Neural crest cell (in vitro differentiated cells): ENCODE measurements at regions not wholly inside any gene's neighbourhood (a gene's known extent, or its start where the extent isn't known, plus 50 kb on each side); places are given as distances from the start of the nearest gene placed in this dataset.
"Not testable (repeated sequence)": the region's sequence is repeated elsewhere in the genome, so short reads cannot be mapped to it uniquely, and the experiment has no call there.

ENCODE experiments used
- DNase-seq: peaks from one replicate; pipeline ENCODE4 v3.0.0; 2021; ENCODE audit warnings: low read depth, mixed read lengths, low spot score
- H3K27ac Mint-ChIP-seq: one replicate; pipeline ENCODE4 v1.8.0; 2021; ENCODE audit warnings: mild to moderate bottlenecking, mixed read lengths; ENCODE audit not compliant: unreplicated experiment
- H3K27me3 Mint-ChIP-seq: 2 replicates; pipeline ENCODE4 v1.8.0; 2021; ENCODE audit warnings: low read depth, mild to moderate bottlenecking, mixed read lengths
- H3K36me3 Mint-ChIP-seq: 2 replicates; pipeline ENCODE4 v1.8.0; 2021; ENCODE audit warnings: low read depth, mild to moderate bottlenecking, mixed read lengths
- H3K4me1 Mint-ChIP-seq: 2 replicates; pipeline ENCODE4 v1.8.0; 2021; ENCODE audit warnings: mixed read lengths
- H3K4me3 Mint-ChIP-seq: one replicate; pipeline ENCODE4 v1.8.0; 2021; ENCODE audit warnings: mild to moderate bottlenecking, mixed read lengths
- H3K9me3 Mint-ChIP-seq: 2 replicates; pipeline ENCODE4 v1.8.0; 2021; ENCODE audit warnings: mixed read lengths

GRCh38 chr21:10381687-10382060 lies 139.7 kb upstream of the TPTE start:
- not testable (repeated sequence) for H3K27me3 Mint-ChIP-seq, H3K9me3 Mint-ChIP-seq, H3K4me1 Mint-ChIP-seq, H3K36me3 Mint-ChIP-seq, H3K4me3 Mint-ChIP-seq, H3K27ac Mint-ChIP-seq, DNase-seq

DNA sequence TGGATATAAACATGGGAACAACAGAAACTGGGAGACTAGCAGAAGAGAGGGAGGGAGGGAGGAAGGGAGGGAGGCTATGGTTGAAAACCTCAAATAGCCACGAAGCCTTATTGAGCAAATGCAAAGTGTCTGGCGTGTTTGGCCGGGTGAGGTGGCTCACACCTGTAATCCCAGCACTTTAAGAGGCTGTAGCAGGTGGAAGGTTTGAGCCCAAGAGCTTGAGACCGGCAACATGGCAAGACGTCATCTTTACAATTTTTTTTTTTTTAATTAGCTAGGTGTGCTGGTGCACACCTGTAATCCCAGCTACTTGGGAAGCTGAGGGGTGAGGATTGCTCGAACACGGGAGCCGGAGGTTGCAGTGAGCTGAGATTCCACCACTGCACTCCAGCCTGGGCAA lies 139.2 kb upstream of the TPTE start:
- not testable (repeated sequence) for H3K27ac Mint-ChIP-seq, H3K27me3 Mint-ChIP-seq, H3K4me1 Mint-ChIP-seq, DNase-seq, H3K36me3 Mint-ChIP-seq, H3K9me3 Mint-ChIP-seq, H3K4me3 Mint-ChIP-seq

DNA sequence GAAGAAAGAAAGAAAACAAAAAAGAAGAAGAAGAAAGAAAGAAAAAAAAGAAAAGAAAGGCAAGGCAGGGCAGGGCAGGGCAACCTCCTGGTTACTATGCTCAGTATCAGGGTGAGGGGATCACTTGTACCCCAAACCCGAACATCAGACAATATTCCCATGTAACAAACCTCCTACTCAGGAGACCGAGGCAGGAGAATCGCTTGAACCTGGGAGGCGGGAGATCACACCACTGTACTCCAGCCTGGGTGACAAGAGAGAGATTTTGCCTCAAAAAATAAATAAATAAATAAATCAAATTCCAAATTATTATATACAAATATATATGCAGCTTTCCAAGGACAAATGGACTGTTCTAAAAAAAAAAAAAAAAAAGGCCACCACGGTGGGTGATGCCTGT lies 138.8 kb upstream of the TPTE start:
- not testable (repeated sequence) for DNase-seq, H3K9me3 Mint-ChIP-seq, H3K27ac Mint-ChIP-seq, H3K4me1 Mint-ChIP-seq, H3K4me3 Mint-ChIP-seq, H3K36me3 Mint-ChIP-seq, H3K27me3 Mint-ChIP-seq

DNA sequence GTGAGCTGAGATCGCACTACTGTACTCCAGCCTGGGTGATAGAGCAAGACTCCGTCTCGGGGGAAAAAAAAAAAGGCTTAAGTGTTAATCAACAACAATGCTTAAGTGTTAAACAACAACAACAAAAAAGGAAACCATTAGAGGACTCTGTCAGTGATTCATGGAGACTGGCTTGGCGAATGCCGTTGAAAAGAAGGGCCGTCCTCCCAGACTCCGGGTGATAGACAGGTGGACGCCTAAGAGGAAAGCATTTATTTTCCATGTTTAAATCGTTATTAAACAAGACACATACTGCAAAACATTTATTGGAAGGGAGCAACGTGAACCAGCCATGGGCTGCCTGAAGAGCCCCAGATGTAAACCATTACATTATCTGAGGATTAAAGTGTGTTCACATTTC lies 137.8 kb upstream of the TPTE start:
- not testable (repeated sequence) for H3K4me1 Mint-ChIP-seq, H3K27me3 Mint-ChIP-seq, H3K9me3 Mint-ChIP-seq, DNase-seq, H3K4me3 Mint-ChIP-seq, H3K27ac Mint-ChIP-seq, H3K36me3 Mint-ChIP-seq

DNA sequence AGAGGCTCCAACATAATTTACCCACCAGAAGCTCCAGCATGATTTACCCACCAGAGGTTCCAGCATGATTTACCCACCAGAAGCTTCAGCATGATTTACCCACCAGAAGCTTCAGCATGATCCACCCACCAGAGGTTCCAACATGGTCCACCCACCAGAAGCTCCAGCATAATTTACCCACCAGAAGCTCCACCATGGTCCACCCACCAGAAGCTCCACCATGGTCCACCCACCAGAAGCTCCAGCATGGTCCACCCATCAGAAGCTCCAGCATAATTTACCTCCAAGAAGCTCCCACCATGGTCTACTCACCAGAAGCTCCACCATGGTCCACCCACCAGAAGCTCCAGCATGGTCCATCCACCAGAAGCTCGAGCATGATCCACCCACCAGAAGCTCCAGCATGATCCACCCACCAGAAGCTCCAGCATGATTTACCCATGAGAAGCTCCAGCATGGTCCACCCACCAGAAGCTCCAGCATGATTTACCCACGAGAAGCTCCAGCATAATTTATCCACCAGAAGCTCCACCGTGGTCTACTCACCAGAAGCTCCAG lies 137.0 kb upstream of the TPTE start:
- H3K4me1 Mint-ChIP-seq, H3K9me3 Mint-ChIP-seq, DNase-seq, H3K4me3 Mint-ChIP-seq, H3K27me3 Mint-ChIP-seq, H3K36me3 Mint-ChIP-seq, H3K27ac Mint-ChIP-seq: not testable (repeated sequence)

DNA sequence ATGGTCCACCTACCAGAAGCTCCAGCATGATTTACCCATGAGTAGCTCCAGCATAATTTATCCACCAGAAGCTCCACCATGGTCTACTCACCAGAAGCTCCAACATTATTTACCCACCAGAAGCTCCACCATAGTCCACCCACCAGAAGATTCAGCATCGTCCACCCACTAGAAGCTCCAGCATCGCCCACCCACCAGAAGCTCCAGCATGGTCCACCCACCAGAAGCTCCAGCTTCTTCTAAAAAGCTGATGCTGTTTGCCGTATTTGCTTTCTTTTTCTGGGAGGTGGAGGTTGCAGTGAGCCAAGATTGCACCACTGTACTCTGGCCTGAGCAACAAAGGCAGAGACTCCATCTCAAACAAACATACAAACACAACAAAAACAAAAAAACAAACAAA lies 136.2 kb upstream of the TPTE start:
- DNase-seq, H3K9me3 Mint-ChIP-seq, H3K27ac Mint-ChIP-seq, H3K4me3 Mint-ChIP-seq, H3K36me3 Mint-ChIP-seq, H3K27me3 Mint-ChIP-seq, H3K4me1 Mint-ChIP-seq: not testable (repeated sequence)

- H3K27me3 Mint-ChIP-seq, DNase-seq, H3K4me3 Mint-ChIP-seq: not testable (repeated sequence)
These were observed 135.4 kb upstream of the TPTE start for GRCh38 chr21:10385898-10386527.

GRCh38 chr21:10387692-10388450 lies 133.5 kb upstream of the TPTE start:
- not testable (repeated sequence) for H3K4me3 Mint-ChIP-seq, H3K27me3 Mint-ChIP-seq, H3K4me1 Mint-ChIP-seq, H3K9me3 Mint-ChIP-seq, H3K36me3 Mint-ChIP-seq, DNase-seq, H3K27ac Mint-ChIP-seq

More at GRCh38 chr21:10385898-10386527, 135.4 kb upstream of the TPTE start:
- H3K36me3 Mint-ChIP-seq, H3K4me1 Mint-ChIP-seq, H3K9me3 Mint-ChIP-seq, H3K27ac Mint-ChIP-seq: not testable (repeated sequence)

DNA sequence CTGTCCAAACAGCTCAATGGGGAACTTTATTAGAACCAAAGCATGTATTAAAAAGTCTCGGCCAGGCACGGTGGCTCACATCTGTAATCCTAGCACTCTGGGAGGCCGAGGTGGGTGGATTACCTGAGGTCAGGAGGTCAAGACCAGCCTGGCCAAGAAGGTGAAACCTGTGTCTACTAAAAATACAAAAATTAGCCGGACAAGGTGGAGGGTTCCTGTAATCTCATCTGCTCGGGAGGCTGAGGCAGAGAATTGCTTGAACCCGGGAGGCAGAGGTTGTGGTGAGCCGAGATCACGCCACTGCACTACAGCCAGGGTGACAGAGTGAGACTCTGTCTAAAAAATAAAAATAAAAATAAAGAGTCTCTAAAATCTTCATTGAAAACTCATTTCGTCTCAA lies 132.8 kb upstream of the TPTE start:
- not testable (repeated sequence) for DNase-seq, H3K27ac Mint-ChIP-seq, H3K9me3 Mint-ChIP-seq, H3K27me3 Mint-ChIP-seq, H3K4me1 Mint-ChIP-seq, H3K36me3 Mint-ChIP-seq, H3K4me3 Mint-ChIP-seq

- not testable (repeated sequence) for DNase-seq, H3K27me3 Mint-ChIP-seq, H3K4me3 Mint-ChIP-seq, H3K4me1 Mint-ChIP-seq, H3K36me3 Mint-ChIP-seq, H3K9me3 Mint-ChIP-seq, H3K27ac Mint-ChIP-seq
These were observed 129.1 kb upstream of the TPTE start for GRCh38 chr21:10392301-10392700.

DNA sequence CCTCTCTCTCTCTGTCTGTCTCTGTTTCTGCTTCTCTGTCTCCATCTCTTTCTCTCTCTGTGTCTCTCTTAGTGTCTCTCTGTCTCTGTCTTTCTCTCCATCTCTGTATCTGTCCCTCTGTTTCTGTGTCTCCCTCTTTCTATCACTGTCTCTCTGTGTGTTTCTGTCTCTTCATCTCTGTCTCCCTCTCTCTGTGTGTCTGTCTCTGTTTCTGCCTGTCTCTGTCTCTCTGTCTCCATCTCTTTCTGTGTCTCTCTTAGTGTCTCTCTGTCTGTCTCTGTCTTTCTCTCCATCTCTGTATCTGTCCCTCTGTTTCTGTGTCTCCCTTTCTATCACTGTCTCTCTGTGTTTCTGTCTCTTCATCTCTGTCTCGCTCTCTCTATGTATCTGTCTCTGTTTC lies 125.4 kb upstream of the TPTE start:
- H3K36me3 Mint-ChIP-seq, H3K4me1 Mint-ChIP-seq, H3K4me3 Mint-ChIP-seq, H3K27me3 Mint-ChIP-seq, H3K27ac Mint-ChIP-seq, H3K9me3 Mint-ChIP-seq, DNase-seq: not testable (repeated sequence)

DNA sequence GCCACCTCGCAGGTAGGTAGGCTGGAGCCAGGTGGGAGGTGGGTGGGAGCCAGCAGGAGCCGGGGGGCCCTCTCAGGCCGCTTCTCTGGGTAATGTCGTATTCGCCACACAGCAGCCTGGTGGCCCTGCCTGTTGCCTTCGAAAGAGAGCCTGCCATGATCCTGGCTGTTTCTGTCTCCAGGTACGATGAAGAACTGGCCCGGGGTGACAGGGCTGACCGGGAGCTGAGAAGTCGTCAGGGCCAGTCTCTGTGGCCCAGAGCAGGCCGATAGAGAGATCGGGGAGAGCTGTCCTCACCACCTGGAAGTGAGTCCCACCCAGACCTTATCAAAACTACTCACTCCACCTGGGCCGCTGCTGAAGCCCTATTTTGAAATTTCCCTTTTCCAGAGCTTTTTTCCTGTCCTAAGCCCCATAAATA lies 123.9 kb upstream of the TPTE start:
- not testable (repeated sequence) for H3K4me1 Mint-ChIP-seq, H3K27me3 Mint-ChIP-seq, H3K27ac Mint-ChIP-seq, H3K9me3 Mint-ChIP-seq, H3K4me3 Mint-ChIP-seq, H3K36me3 Mint-ChIP-seq, DNase-seq

DNA sequence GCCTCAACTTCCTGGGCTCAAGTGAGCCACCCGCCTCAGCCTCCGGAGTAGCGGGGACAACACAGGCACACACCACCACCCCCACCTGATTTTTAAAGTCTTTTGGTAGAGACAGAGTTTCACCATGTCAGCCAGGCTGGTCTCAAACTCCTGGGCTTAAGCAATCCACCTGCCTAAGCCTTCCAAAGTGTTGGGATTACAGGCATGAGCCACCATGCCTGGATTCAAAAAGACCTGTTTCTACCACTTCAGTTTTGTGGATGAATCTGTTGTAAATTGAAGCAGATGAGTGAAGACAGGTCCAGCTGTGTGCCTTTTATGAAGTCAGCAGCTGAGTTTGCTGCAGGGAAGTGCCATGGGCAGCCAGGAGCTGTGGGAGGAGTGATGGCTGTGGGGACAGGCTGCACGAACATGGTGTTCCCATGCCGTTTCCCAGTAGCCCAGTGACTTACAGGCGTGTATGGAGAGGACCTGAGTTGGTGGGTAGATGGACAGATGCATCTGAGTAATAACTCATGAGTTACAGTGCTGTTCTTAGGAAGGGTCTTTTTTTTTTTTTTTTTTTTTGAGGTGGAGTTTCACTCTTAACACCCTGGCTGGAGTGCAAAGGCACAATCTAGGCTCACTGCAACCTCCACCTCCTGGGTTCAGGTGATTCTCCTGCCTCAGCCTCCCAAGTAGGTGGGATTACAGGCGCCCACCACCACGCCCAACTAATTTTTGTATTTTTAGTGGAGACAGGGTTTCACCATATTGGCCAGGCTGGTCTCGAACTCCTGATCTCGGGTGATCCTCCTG lies 122.5 kb upstream of the TPTE start:
- not testable (repeated sequence) for H3K4me3 Mint-ChIP-seq, H3K4me1 Mint-ChIP-seq, DNase-seq, H3K36me3 Mint-ChIP-seq, H3K27ac Mint-ChIP-seq, H3K9me3 Mint-ChIP-seq, H3K27me3 Mint-ChIP-seq
